IPS-15b (cell line): ENCODE measurements at regions not wholly inside any gene's neighbourhood (a gene's known extent, or its start where the extent isn't known, plus 50 kb on each side); places are given as distances from the start of the nearest gene placed in this dataset.
"Not testable (repeated sequence)": the region's sequence is repeated elsewhere in the genome, so short reads cannot be mapped to it uniquely, and the experiment has no call there.

ENCODE experiments used
- H3K27me3 ChIP-seq: one replicate; pipeline ENCODE4 v1.6.1; 2013; ENCODE audit warnings: low read length; ENCODE audit not compliant: control insufficient read depth, insufficient read depth
- H3K36me3 ChIP-seq: one replicate; pipeline ENCODE4 v1.6.1; 2013; ENCODE audit warnings: low read length; ENCODE audit not compliant: control insufficient read depth, insufficient read depth
- H3K4me1 ChIP-seq: one replicate; pipeline ENCODE4 v1.6.1; 2013; ENCODE audit warnings: mild to moderate bottlenecking, low read length; ENCODE audit not compliant: control insufficient read depth, insufficient read depth
- H3K4me3 ChIP-seq: one replicate; pipeline ENCODE4 v1.5.1; 2013; ENCODE audit warnings: low read depth, low read length
- H3K9ac ChIP-seq: one replicate; pipeline ENCODE4 v1.6.1; 2013; ENCODE audit warnings: low read depth, mild to moderate bottlenecking, low read length
- H3K9me3 ChIP-seq: one replicate; pipeline ENCODE4 v1.6.1; 2013; ENCODE audit warnings: mild to moderate bottlenecking, low read length; ENCODE audit not compliant: control insufficient read depth, insufficient read depth

DNA sequence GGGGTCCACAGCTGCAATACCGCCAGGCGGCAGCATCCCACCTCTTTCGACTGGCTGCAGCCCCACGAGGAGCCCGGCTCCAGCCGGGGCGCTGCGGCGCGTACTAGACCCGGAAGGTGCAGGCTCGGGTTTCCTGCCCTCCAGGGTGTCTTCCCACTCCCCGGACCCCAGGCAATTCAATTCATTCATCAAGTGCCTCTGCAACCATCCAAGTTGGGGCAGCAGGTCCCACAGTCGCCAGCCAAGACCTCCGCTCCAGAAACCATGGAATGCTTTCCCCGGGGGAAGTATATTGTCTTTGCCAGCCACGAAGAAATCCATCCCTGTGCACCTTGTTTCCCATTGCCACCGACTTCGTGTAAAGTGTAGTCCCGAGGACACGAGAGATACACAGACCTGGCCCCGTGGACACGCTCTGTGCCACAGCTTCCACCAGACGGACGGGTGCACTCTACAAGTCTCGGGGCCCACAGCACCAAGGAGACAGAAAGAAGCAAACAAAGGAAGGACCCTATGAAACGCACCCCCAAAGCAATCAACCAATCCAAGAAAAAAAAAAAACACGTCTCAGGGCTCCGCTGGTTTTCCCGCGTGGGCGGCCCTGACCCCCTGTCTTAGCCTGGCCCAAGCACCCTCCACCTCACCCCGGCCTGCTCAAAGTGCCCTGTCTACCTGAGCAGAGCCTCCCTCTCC, 3930.2 kb upstream of the OR11H1 start:
- not testable (repeated sequence) for H3K4me1 ChIP-seq, H3K27me3 ChIP-seq, H3K9ac ChIP-seq, H3K4me3 ChIP-seq, H3K36me3 ChIP-seq
- peaks cover 16% of the 10 kb centered on the region for H3K9me3 ChIP-seq

DNA sequence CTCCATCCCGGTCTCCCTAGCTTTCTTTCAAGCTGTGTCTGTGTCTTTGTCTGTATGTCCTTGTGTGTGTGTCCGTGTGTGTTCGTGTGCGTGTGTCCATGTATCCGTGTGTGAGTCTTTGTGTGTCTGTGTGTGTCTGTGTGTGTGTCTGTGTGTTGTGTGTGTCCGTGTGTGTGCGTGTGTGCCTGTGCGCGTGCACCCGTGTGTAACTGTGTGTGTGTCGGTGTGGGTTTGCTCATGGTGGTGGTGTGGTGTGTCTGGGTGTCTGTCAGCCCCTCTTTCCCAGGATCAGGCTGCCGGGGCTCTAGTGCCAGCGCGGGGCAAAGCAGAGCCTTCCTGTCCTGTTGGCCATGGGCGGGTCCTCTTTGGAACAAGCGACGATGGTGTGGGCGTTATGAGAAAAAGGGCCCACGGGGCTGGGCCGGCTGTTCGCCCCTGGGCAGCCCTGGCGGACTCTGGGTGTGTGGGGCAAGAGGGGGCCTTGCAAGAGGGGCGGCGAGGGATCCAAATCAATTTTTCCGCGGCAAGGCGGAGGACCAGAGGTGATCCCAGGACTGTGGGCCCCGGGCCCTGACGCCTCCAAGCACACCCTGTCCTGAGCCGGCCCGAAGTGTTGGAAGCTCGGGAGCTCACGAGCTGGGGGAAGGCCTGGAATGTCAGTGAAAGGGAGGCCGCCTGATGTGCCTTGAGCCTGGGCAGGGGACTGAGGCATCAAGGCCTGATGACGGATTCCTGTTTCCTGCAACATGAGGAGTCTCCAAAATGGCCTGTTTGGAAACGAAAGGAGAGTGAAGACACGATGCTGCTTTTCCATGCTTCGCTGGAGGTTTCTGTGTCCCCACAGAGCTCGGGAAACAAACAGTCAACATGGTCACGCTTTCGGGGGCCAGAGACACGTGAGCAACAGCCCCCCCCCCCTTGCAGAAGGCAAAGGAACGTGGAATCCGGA, 3929.2 kb upstream of the OR11H1 start:
- no peak overlapping the region for H3K9ac ChIP-seq
- no peaks in the 10 kb centered on the region for H3K27me3 ChIP-seq
- no peak overlapping the region for H3K4me3 ChIP-seq
- H3K36me3 ChIP-seq, result no peaks in the 10 kb centered on the region
- H3K9me3 ChIP-seq, result peaks cover 19% of the 10 kb centered on the region
- no peaks in the 10 kb centered on the region for H3K4me1 ChIP-seq

DNA sequence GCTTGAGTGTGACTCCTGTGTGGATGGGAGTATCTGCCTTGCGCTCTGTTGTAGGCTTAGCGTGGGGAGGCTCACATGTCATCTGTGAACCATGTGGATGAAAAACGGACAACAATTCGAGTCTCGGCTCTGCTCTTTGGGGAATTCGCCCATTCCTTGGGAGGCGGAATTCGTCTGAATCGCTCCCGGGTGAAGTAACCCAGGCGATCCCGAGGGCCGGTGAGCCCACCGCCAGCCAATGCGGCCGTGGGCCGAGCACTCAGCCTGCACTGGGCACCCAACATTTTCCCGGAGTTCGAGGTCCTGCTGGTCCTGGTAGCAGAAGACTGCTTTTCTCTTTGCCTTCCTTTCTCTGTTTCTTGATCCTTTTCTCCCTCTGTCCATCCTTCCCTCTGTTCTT, 3928.5 kb upstream of the OR11H1 start:
- not testable (repeated sequence) for H3K36me3 ChIP-seq, H3K27me3 ChIP-seq
- peaks cover 17% of the 10 kb centered on the region for H3K9me3 ChIP-seq

GRCh38 chr22:11600161-11600560, 3927.8 kb upstream of the OR11H1 start:
- not testable (repeated sequence) for H3K4me1 ChIP-seq, H3K36me3 ChIP-seq, H3K9ac ChIP-seq, H3K27me3 ChIP-seq, H3K4me3 ChIP-seq
- H3K9me3 ChIP-seq, result peaks cover 13% of the 10 kb centered on the region

More for the DNA sequence above, 3928.5 kb upstream of the OR11H1 start:
- not testable (repeated sequence) for H3K4me3 ChIP-seq, H3K4me1 ChIP-seq, H3K9ac ChIP-seq

- peaks cover 13% of the 10 kb centered on the region for H3K9me3 ChIP-seq
- H3K36me3 ChIP-seq, H3K9ac ChIP-seq, H3K27me3 ChIP-seq, H3K4me3 ChIP-seq, H3K4me1 ChIP-seq: not testable (repeated sequence)
Observed at GRCh38 chr22:11600896-11601890, 3926.8 kb upstream of the OR11H1 start.

GRCh38 chr22:11604635-11605395, 3923.2 kb upstream of the OR11H1 start:
- H3K4me1 ChIP-seq, H3K36me3 ChIP-seq, H3K9me3 ChIP-seq, H3K4me3 ChIP-seq, H3K27me3 ChIP-seq, H3K9ac ChIP-seq: not testable (repeated sequence)

GRCh38 chr22:11605468-11605981, 3922.5 kb upstream of the OR11H1 start:
- Histone ChIP-seq H3K36me3 (no peaks in the 10 kb centered on the region), H3K9ac (no peak overlapping the region), H3K4me3 (no peak overlapping the region), H3K27me3 (no peaks in the 10 kb centered on the region), H3K9me3 (peaks cover 3% of the 10 kb centered on the region), H3K4me1 (no peaks in the 10 kb centered on the region)

- not testable (repeated sequence) for H3K27me3 ChIP-seq, H3K4me3 ChIP-seq, H3K36me3 ChIP-seq, H3K9ac ChIP-seq, H3K9me3 ChIP-seq, H3K4me1 ChIP-seq
Observed at GRCh38 chr22:11606047-11607000, 3921.7 kb upstream of the OR11H1 start.

GRCh38 chr22:11607215-11607614, 3920.8 kb upstream of the OR11H1 start:
- not testable (repeated sequence) for H3K27me3 ChIP-seq, H3K36me3 ChIP-seq, H3K4me1 ChIP-seq, H3K9me3 ChIP-seq, H3K4me3 ChIP-seq, H3K9ac ChIP-seq

DNA sequence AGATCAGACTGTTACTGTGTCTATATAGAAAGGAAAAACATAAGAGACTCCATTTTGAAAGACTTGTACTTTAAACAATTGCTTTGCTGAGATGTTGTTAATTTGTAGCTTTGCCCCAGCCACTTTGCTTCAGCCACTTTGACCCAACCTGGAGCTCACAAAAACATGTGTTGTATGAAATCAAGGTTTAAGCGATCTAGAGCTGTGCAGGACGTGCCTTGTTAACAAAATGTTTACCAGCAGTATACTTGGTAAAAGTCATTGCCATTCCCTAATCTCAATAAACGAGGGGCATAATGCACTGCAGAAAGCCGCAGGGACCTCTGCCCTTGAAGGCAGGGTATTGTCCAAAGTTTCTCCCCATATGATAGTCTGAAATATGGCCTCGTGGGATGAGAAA, 3919.5 kb upstream of the OR11H1 start:
- not testable (repeated sequence) for H3K4me1 ChIP-seq, H3K4me3 ChIP-seq, H3K36me3 ChIP-seq, H3K27me3 ChIP-seq, H3K9ac ChIP-seq
- peaks cover 15% of the 10 kb centered on the region for H3K9me3 ChIP-seq
